Kidney capillary endothelial cell (primary cell): ENCODE measurements at regions not wholly inside any gene's neighbourhood (a gene's known extent, or its start where the extent isn't known, plus 50 kb on each side); places are given as distances from the start of the nearest gene placed in this dataset.
"Not testable (repeated sequence)": the region's sequence is repeated elsewhere in the genome, so short reads cannot be mapped to it uniquely, and the experiment has no call there.

Experiments used
- DNase-seq: peaks from one replicate; pipeline ENCODE4 v3.0.0-alpha.2; 2018; ENCODE audit warnings: low spot score

GRCh38 chr7:69193061-69193460 is 405.2 kb upstream of the AUTS2 start:
- DNase-seq, result no peak

GRCh38 chr7:69196593-69196992 is 401.7 kb upstream of the AUTS2 start:
- no peak for DNase-seq

DNA sequence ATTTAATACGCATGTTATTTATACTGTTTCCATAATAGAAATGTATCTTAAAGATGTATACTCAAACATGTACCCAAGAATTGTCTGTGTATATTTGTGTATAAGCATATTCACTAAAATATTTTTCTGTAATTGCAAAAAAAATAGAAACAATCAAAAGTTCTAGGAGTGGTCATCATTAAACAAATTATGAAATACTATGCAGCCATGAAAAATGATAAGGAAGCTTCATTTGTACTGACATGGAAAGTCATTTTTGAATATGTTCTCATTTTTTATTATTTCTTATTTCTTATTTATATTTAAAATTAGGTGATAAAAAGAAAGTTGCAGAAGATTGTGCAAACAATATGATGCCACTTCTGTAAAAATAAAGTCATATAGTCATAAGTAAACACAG is 400.0 kb upstream of the AUTS2 start:
- no peak for DNase-seq

DNA sequence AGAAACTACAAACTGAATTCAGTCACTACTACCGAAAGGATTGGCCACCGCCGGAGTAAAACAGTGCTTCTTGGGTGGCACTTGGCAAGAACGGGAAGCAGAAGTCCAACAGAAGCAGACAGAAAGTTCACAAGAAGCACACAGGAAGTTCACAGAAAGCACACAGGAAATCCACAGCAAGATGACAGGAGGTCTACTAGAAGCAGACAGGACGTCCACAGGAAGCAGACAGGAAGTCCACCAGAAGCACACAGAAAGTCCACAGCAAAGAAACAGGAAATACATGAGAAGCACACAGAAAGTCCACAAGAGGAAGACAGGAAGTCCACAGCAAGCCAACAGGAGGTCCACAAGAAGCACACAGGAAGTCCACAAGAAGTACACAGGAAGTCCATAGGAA is 399.2 kb upstream of the AUTS2 start:
- DNase-seq, result no peak

DNA sequence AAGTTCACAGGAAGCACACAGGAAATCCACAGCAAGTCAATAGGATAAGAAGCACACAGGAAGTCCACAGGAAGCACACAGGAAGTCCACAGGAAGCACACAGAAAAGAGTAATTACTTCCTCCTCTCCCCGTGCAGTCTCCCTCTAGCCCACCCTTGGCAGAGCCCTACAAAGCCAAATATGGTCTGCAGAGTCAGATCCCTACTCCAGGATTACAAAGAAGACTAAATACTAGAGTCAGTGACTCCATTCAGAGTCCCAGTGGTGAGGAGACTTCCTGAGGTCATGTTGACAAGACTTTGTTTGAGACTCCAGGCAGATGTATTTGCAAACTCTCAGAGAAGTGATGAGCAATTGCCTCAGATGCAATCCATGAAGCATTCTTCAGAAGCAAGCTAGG is 398.6 kb upstream of the AUTS2 start:
- no peak for DNase-seq

- DNase-seq, result no peak
Measured at GRCh38 chr7:69203871-69204270, 394.4 kb upstream of the AUTS2 start.

DNA sequence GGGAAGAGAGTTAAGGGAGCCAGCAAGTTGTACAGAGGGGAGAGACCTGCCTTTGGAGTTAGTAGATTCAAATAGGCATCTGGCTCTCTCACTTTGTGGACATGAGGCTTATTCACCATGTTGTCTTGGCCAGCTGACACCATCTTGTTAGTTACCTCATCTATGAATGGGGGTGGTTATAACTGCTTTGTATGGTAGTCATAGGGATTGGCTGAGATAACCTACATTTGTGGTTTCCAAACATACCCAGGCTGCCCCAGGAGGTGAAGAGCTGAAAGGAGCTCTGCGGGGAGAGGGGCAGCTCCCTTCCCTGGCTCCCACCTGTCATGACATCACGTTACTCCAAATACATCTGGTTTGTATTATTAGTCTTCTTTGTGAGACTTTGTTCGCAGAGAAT is 393.3 kb upstream of the AUTS2 start:
- no peak for DNase-seq

DNA sequence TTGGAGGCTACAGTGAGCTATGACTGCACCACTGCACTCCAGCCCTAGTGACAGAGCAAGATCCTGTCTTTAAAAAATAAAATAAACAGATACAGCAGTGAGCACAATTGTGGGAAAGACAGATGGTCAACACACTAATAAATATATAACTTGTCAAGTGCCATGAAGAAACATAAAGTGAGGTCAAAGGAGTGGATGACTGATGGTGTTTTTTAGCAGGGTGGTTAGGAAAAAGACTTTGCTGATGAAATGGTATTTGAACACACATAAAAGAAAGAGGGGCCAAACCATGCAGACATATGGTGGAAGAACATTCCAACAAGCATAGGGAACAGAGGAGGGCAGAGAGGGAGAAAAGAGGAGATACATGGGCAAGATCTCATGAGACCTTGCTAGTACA is 392.7 kb upstream of the AUTS2 start:
- no peak for DNase-seq

GRCh38 chr7:69208276-69208675 is 390.0 kb upstream of the AUTS2 start:
- DNase-seq, result no peak

- DNase-seq, result no peak
Measured at GRCh38 chr7:69208848-69209247, 389.4 kb upstream of the AUTS2 start.

DNA sequence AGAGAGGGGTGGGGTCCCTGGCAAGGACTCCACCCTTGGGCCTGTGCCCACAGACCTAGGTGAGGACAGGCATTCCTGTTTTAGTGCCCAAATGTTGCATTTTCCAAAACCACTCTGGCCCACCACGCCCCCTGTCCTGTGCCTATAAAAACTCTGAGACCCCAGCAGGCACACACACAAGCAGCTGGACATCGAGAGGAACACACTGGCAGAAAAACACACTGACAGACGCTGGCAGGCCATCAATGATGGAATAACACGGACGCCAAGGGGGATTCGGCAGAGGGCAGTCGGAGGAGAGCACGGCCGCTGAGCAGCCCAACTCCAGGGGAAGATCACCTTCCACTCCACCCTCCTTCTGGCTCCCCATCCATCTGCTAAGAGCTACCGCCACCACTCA is 386.9 kb upstream of the AUTS2 start:
- no peak for DNase-seq

GRCh38 chr7:69211739-69212138 is 386.5 kb upstream of the AUTS2 start:
- no peak for DNase-seq

DNA sequence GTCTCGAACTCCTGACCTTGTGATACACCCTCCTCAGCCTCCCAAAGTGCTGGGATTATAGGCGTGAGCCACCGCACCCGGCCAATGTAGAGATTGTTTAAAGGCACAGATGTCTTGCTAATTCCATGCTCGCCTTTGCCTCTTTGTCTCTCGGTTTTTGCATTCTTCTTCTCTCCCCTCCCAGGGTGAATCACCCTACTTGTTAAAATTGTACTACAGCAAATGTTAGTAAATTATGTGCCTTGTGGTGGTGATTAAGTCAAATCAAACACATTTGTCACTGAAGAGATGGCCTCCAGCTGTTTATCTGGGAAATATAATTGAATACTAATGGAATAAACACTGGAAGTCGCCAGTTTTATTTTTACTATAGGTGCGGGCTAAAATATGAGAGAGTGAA is 384.4 kb upstream of the AUTS2 start:
- DNase-seq, result no peak

GRCh38 chr7:69215516-69215915 is 382.8 kb upstream of the AUTS2 start:
- DNase-seq, result not testable (repeated sequence)

DNA sequence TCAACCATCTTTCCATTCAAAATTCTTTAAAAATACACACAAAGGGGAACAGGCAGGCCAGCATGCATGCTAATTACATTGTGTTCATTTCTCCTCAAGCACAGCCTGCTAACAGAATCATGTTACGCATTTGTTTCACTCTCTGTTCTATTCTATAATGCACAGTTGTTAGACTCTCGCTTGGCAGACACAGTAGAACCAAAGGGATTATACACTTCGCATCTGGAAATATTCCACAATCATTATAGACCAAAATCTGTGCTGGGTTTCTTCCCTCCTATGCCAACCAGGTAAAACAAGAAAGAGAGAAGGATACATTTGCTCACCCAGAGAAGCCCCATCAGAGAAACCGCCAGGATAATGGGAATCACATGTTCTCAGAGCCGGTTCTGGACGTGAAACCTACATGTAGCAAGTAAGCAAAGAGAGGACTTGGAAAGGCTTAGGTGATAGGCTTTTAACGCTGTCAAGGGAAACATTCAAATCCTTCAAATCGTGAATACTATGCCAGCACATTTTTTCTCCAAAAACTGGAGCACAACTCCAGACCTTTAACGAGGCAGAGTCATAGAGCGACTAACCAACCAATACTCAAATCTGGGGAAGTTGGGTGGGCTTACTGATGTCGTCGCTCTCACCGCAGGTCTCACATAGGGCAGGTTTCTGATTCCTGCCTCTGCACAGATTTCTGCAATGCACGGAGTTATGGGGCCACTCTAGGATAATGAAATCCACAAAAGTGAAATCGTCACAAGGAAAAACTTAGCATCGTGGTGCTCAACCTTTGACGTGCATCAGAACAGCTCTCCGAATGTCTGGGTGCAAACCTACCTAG is 380.5 kb upstream of the AUTS2 start:
- DNase-seq, result no peak

GRCh38 chr7:69218576-69218975 is 379.7 kb upstream of the AUTS2 start:
- no peak for DNase-seq

GRCh38 chr7:69219381-69219780 is 378.9 kb upstream of the AUTS2 start:
- no peak for DNase-seq

- no peak for DNase-seq
Measured at GRCh38 chr7:69225259-69225943, 372.9 kb upstream of the AUTS2 start.

- DNase-seq, result no peak
Measured at GRCh38 chr7:69228212-69228811, 370.0 kb upstream of the AUTS2 start.

GRCh38 chr7:69232445-69233376 is 365.6 kb upstream of the AUTS2 start:
- no peak for DNase-seq

DNA sequence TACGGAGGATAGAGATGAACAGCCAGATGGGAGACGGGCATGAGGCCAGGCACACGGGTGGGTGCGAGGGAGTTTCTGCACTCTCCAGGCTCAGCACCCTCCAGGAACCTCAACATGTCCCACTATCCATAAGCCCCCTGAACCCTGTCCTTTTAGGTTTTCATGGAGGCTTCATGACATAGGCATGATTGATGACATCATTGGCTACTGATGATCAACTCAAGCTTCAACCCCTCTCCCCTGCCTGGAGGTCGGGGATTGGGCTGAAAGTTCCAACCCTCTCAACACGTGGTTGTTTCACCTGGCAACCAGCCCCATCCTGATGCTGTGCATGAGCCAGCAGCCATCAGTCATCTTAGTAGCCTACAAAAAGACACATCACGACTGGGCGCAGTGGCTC is 360.7 kb upstream of the AUTS2 start:
- DNase-seq, result no peak

DNA sequence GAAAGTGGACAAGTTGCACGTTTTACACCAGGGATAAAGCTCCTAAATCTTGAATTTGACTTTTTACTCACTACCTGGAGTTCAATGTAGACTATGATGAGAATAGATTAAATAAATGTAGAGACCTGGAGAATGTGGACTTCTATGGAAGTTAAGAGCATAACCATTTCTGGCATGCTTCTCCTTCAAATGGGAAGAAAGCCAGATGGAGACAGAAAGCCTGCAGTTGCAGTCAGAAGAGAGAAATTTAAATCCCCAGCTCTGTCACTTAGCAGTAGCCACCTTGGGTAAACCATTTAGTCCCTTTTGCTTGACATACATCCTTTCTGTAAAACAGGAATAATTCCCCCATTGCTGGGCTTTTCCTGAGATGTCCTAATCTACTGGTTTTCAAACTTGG is 355.3 kb upstream of the AUTS2 start:
- DNase-seq, result no peak
